GM18861 (cell line): ENCODE measurements at regions not wholly inside any gene's neighbourhood (a gene's known extent, or its start where the extent isn't known, plus 50 kb on each side); places are given as distances from the start of the nearest gene placed in this dataset.

Experiments used
- ATAC-seq: cut with Tn5 transposase; IDR thresholded peaks from one replicate; pipeline ENCODE4 v1.9.1; 2021; ENCODE audit not compliant: unreplicated experiment

- no peak for ATAC-seq
Observed at GRCh38 chr4:187547316-187547715, 448.3 kb upstream of the ZFP42 start.

- ATAC-seq = no peak
Observed at GRCh38 chr4:187550256-187550950, 445.2 kb upstream of the ZFP42 start.

- ATAC-seq = no peak
Observed at GRCh38 chr4:187552781-187553180, 442.8 kb upstream of the ZFP42 start.

- ATAC-seq = no peak
Observed at GRCh38 chr4:187555174-187555573, 440.4 kb upstream of the ZFP42 start.

- ATAC-seq = no peak
Observed at GRCh38 chr4:187558391-187558790, 437.2 kb upstream of the ZFP42 start.

GRCh38 chr4:187562345-187562744, 433.2 kb upstream of the ZFP42 start:
- ATAC-seq = no peak

- no peak for ATAC-seq
Observed at GRCh38 chr4:187565416-187565815, 430.2 kb upstream of the ZFP42 start.

GRCh38 chr4:187569871-187570270, 425.7 kb upstream of the ZFP42 start:
- ATAC-seq = no peak

- ATAC-seq = no peak
Observed at GRCh38 chr4:187575706-187576105, 419.9 kb upstream of the ZFP42 start.

GRCh38 chr4:187576751-187577150, 418.8 kb upstream of the ZFP42 start:
- no peak for ATAC-seq

- ATAC-seq = no peak
Observed at GRCh38 chr4:187577941-187578480, 417.6 kb upstream of the ZFP42 start.

GRCh38 chr4:187586892-187587291, 408.7 kb upstream of the ZFP42 start:
- ATAC-seq = no peak

GRCh38 chr4:187598196-187598595, 397.4 kb upstream of the ZFP42 start:
- ATAC-seq = no peak

GRCh38 chr4:187602339-187603092, 393.1 kb upstream of the ZFP42 start:
- ATAC-seq = no peak

GRCh38 chr4:187603093-187604025, 392.2 kb upstream of the ZFP42 start:
- no peak for ATAC-seq

- ATAC-seq = no peak
Observed at GRCh38 chr4:187604984-187605383, 390.6 kb upstream of the ZFP42 start.

GRCh38 chr4:187606581-187606980, 389.0 kb upstream of the ZFP42 start:
- ATAC-seq = no peak

GRCh38 chr4:187608001-187608421, 387.6 kb upstream of the ZFP42 start:
- ATAC-seq = no peak

GRCh38 chr4:187612301-187612700, 383.3 kb upstream of the ZFP42 start:
- no peak for ATAC-seq

- ATAC-seq = no peak
Observed at GRCh38 chr4:187613089-187613839, 382.3 kb upstream of the ZFP42 start.
